ENCODE measurements at regions not wholly inside any gene's neighbourhood (a gene's known extent, or its start where the extent isn't known, plus 50 kb on each side); places are given as distances from the start of the nearest gene placed in this dataset.

- no peak for TF ChIP-seq GATA2 (IDR thresholded peaks at IDR 0.05; ENCODE audit: insufficient read depth, insufficient read length, low read depth, low read length)
- no peak for TF ChIP-seq POLR2AphosphoS5 (IDR thresholded peaks at IDR 0.05; ENCODE audit: insufficient read depth, low read depth, low read length)
- no peak for TF ChIP-seq CTCF (IDR thresholded peaks at IDR 0.05; ENCODE audit: extremely low read depth in 1 of 2, insufficient read depth in 1 of 2, low read depth in 1 of 2, low read length in 2 of 2)
- TF ChIP-seq JUN (IDR thresholded peaks at IDR 0.05; ENCODE audit: borderline replicate concordance, insufficient read depth, insufficient read length, low read depth), result no peak
- TF ChIP-seq MAX (IDR thresholded peaks at IDR 0.05; ENCODE audit: insufficient read depth, insufficient read length), result no peak
- TF ChIP-seq POLR2A (IDR thresholded peaks at IDR 0.05; ENCODE audit: low read depth, low read length), result no peak
- TF ChIP-seq MYC (IDR thresholded peaks at IDR 0.05; ENCODE audit: low read depth, low read length), result no peak
- no peak for TF ChIP-seq EZH2 (IDR thresholded peaks at IDR 0.05; ENCODE audit: borderline replicate concordance, low read depth, low read length, severe bottlenecking)
- no peak for TF ChIP-seq FOS (IDR thresholded peaks at IDR 0.05; ENCODE audit: borderline replicate concordance, insufficient read depth, low read length)
Measured at GRCh38 chr3:5563537-5564277, 376.2 kb downstream of the EDEM1 start.

Data from endothelial cell of umbilical vein (primary cell).